NCI-H510A (cell line): ENCODE measurements at regions not wholly inside any gene's neighbourhood (a gene's known extent, or its start where the extent isn't known, plus 50 kb on each side); places are given as distances from the start of the nearest gene placed in this dataset.

Experiments used
- DNase-seq: peaks from one replicate; lab custom pipeline; 2025; lab: John Stamatoyannopoulos, UW

- no peak for DNase-seq
Observed at GRCh38 chr14:76551906-76552305, 176.0 kb downstream of the ESRRB start.

GRCh38 chr14:76564471-76565422 lies 188.8 kb downstream of the ESRRB start:
- DNase-seq = no peak

GRCh38 chr14:76566439-76566838 lies 190.5 kb downstream of the ESRRB start:
- no peak for DNase-seq

GRCh38 chr14:76574416-76575095 lies 186.7 kb upstream of the VASH1 start:
- DNase-seq = no peak

- no peak for DNase-seq
Observed at GRCh38 chr14:76575108-76575507, 186.2 kb upstream of the VASH1 start.

- peak; percentile 8 for DNase-seq
Observed at GRCh38 chr14:76576047-76576741, 185.1 kb upstream of the VASH1 start.

GRCh38 chr14:76577090-76577489 lies 184.2 kb upstream of the VASH1 start:
- DNase-seq = no peak

- DNase-seq = no peak
Observed at GRCh38 chr14:76577837-76578236, 183.4 kb upstream of the VASH1 start.

GRCh38 chr14:76580399-76580798 lies 180.9 kb upstream of the VASH1 start:
- DNase-seq = no peak

- DNase-seq = no peak
Observed at GRCh38 chr14:76580967-76581366, 180.3 kb upstream of the VASH1 start.

GRCh38 chr14:76581592-76581991 lies 179.7 kb upstream of the VASH1 start:
- no peak for DNase-seq

GRCh38 chr14:76582447-76582846 lies 178.8 kb upstream of the VASH1 start:
- no peak for DNase-seq

- DNase-seq = no peak
Observed at GRCh38 chr14:76583174-76583573, 178.1 kb upstream of the VASH1 start.

- DNase-seq = no peak
Observed at GRCh38 chr14:76583805-76584204, 177.5 kb upstream of the VASH1 start.

GRCh38 chr14:76584271-76584702 lies 177.0 kb upstream of the VASH1 start:
- DNase-seq = no peak

- no peak for DNase-seq
Observed at GRCh38 chr14:76585616-76586015, 175.7 kb upstream of the VASH1 start.

GRCh38 chr14:76589246-76589645 lies 172.0 kb upstream of the VASH1 start:
- DNase-seq = no peak

- DNase-seq = no peak
Observed at GRCh38 chr14:76591266-76591665, 170.0 kb upstream of the VASH1 start.

GRCh38 chr14:76595266-76595665 lies 166.0 kb upstream of the VASH1 start:
- DNase-seq = no peak

GRCh38 chr14:76597387-76597786 lies 163.9 kb upstream of the VASH1 start:
- no peak for DNase-seq

- no peak for DNase-seq
Observed at GRCh38 chr14:76599141-76599540, 162.1 kb upstream of the VASH1 start.

GRCh38 chr14:76599559-76600287 lies 161.5 kb upstream of the VASH1 start:
- no peak for DNase-seq
